Panc1 (cell line): ENCODE measurements at regions not wholly inside any gene's neighbourhood (a gene's known extent, or its start where the extent isn't known, plus 50 kb on each side); places are given as distances from the start of the nearest gene placed in this dataset.

Experiments
- ATAC-seq: fragments of 200-7000 bp; cut with Tn5 transposase; 2 replicates; pipeline ENCODE4 v1.9.1; 2020; ENCODE audit warnings: mild to moderate bottlenecking, moderate library complexity
- BruUV-seq: library from RNA; stranded (reverse); fragments of 400-500 nt; replicated peaks from 2 replicates; lab custom pipeline; 2021; lab: Mats Ljungman, UMichigan
- CTCF ChIA-PET: fragments of 300-600 bp; sonication (Branson Sonifier 250); formaldehyde crosslinking; loops from one replicate; lab custom pipeline; 2022; ENCODE audit warnings: antibody characterized with exemption; lab: Charles Lee
- POLR2A ChIA-PET: fragments of 300-600 bp; sonication (Branson Sonifier 250); formaldehyde crosslinking; loops from one replicate; lab custom pipeline; 2022; ENCODE audit warnings: antibody characterized with exemption; lab: Charles Lee
- DNase-seq: peaks from one replicate; pipeline ENCODE4 v3.0.0-alpha.2; 2010; ENCODE audit warnings: low read depth, low spot score
- H3K27ac ChIP-seq: 2 replicates; pipeline ENCODE4 v1.5.1; 2011; ENCODE audit warnings: mild to moderate bottlenecking, low read length, inconsistent platforms
- H3K27me3 ChIP-seq: fragments of 200-500 bp; sonication (Bioruptor generic); 2 replicates; pipeline ENCODE4 v1.6.0; 2014; ENCODE audit warnings: low read length, inconsistent platforms; ENCODE audit not compliant: control insufficient read depth, insufficient read depth
- H3K36me3 ChIP-seq: fragments of 200-500 bp; sonication (Bioruptor generic); 2 replicates; pipeline ENCODE4 v1.5.1; 2014; ENCODE audit warnings: inconsistent platforms, mild to moderate bottlenecking, low read length, moderate library complexity; ENCODE audit not compliant: control insufficient read depth, insufficient read depth
- H3K4me1 ChIP-seq: 2 replicates; pipeline ENCODE4 v1.5.1; 2011; ENCODE audit warnings: inconsistent platforms, mild to moderate bottlenecking, low read length, moderate library complexity; ENCODE audit not compliant: control insufficient read depth, insufficient read depth
- H3K4me3 ChIP-seq, 2 experiments: 2 replicates each; pipeline ENCODE4 v1.5.1; 2011 to 2012; ENCODE audit warnings: low read depth in 2 of 2, low read length in 2 of 2, mild to moderate bottlenecking in 2 of 2, inconsistent platforms in 1 of 2, moderate library complexity in 1 of 2
- H3K9me3 ChIP-seq: fragments of 200-500 bp; sonication (Bioruptor generic); 2 replicates; pipeline ENCODE4 v1.5.1; 2014; ENCODE audit warnings: low read depth, mild to moderate bottlenecking, inconsistent platforms, low read length, moderate library complexity; ENCODE audit not compliant: control insufficient read depth, insufficient read depth
- POLR2AphosphoS5 ChIP-seq: IDR thresholded peaks from 2 replicates; pipeline ENCODE4 v1.6.1; 2012; ENCODE audit warnings: mild to moderate bottlenecking, low read depth, low read length, moderate library complexity
- SIN3A ChIP-seq: IDR thresholded peaks from 2 replicates; pipeline ENCODE4 v1.6.1; 2012; ENCODE audit warnings: low read depth, mild to moderate bottlenecking, low read length, moderate library complexity, borderline replicate concordance; ENCODE audit not compliant: insufficient read depth
- TCF7L2 ChIP-seq: IDR thresholded peaks from 2 replicates; pipeline ENCODE4 v1.6.1; 2011; ENCODE audit warnings: mild to moderate bottlenecking, low read depth, low read length, inconsistent platforms
- in situ Hi-C: cut with HindIII; loops from 2 replicates; pipeline ENCODE4 v1.10.0; 2016; ENCODE audit warnings: low sequenced_read_pairs, low pct_unique_long_range_greater_than_20kb
- intact Hi-C: fragments of 100-400 bp; cut with micrococcal nuclease; formaldehyde crosslinking; loops from one replicate; pipeline ENCODE4 v1.10.0; 2022; ENCODE audit not compliant: unreplicated experiment
- TF ChIP-seq, protein P1 (sequence below), 2 experiments: IDR thresholded peaks; 2 replicates each; pipeline ENCODE4 v1.6.1; 2011 to 2012; ENCODE audit warnings: low read depth in 2 of 2, control low read depth in 1 of 2, low read length in 1 of 2, mild to moderate bottlenecking in 1 of 2, moderate library complexity in 1 of 2; ENCODE audit not compliant: insufficient read depth in 1 of 2
- TF ChIP-seq, protein P2 (sequence below): fragments of 450-650 bp; IDR thresholded peaks from 2 replicates; pipeline ENCODE4 v1.5.1; 2017; ENCODE audit warnings: mild to moderate bottlenecking

DNA sequence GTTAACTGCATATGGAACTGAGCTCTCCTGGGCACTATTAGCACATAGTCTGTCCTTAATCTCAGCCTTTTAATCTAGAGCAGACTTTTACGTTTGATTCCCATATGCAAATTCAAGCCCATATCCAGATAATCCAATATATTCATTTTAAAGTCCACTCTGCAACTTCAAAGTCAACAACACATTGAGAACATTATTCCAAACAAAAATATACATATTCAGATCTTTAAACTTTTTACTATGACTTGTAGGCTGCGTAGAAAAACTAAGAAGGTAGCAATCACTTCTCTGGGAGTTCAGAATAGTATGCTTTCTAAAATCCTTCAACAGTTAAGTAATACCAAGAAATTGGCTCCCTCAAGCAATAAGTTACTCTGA is 499.4 kb downstream of the SPATA31D1 start:
- in situ Hi-C loops: no loop called here
- no TSS peak for BruUV-seq
- no peak for DNase-seq
- TF ChIP-seq, protein P1, sequence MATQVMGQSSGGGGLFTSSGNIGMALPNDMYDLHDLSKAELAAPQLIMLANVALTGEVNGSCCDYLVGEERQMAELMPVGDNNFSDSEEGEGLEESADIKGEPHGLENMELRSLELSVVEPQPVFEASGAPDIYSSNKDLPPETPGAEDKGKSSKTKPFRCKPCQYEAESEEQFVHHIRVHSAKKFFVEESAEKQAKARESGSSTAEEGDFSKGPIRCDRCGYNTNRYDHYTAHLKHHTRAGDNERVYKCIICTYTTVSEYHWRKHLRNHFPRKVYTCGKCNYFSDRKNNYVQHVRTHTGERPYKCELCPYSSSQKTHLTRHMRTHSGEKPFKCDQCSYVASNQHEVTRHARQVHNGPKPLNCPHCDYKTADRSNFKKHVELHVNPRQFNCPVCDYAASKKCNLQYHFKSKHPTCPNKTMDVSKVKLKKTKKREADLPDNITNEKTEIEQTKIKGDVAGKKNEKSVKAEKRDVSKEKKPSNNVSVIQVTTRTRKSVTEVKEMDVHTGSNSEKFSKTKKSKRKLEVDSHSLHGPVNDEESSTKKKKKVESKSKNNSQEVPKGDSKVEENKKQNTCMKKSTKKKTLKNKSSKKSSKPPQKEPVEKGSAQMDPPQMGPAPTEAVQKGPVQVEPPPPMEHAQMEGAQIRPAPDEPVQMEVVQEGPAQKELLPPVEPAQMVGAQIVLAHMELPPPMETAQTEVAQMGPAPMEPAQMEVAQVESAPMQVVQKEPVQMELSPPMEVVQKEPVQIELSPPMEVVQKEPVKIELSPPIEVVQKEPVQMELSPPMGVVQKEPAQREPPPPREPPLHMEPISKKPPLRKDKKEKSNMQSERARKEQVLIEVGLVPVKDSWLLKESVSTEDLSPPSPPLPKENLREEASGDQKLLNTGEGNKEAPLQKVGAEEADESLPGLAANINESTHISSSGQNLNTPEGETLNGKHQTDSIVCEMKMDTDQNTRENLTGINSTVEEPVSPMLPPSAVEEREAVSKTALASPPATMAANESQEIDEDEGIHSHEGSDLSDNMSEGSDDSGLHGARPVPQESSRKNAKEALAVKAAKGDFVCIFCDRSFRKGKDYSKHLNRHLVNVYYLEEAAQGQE (IDR thresholded peaks at IDR 0.05; ENCODE audit: insufficient read depth in 1 of 2, low read depth in 2 of 2, low read length in 1 of 2): no peak
- TF ChIP-seq POLR2AphosphoS5 (no peak), TCF7L2 (no peak)
- ATAC-seq: no peak
- Histone ChIP-seq H3K4me1 (no peaks in the 10 kb centered on the region), H3K36me3 (no peaks in the 10 kb centered on the region), H3K4me3 (no peak overlapping the region), H3K27me3 (no peaks in the 10 kb centered on the region), H3K9me3 (no peaks in the 10 kb centered on the region), H3K27ac (no peak overlapping the region)
- CTCF ChIA-PET: no interaction called here
- POLR2A ChIA-PET: no interaction called here
- intact Hi-C loops: no loop called here

DNA sequence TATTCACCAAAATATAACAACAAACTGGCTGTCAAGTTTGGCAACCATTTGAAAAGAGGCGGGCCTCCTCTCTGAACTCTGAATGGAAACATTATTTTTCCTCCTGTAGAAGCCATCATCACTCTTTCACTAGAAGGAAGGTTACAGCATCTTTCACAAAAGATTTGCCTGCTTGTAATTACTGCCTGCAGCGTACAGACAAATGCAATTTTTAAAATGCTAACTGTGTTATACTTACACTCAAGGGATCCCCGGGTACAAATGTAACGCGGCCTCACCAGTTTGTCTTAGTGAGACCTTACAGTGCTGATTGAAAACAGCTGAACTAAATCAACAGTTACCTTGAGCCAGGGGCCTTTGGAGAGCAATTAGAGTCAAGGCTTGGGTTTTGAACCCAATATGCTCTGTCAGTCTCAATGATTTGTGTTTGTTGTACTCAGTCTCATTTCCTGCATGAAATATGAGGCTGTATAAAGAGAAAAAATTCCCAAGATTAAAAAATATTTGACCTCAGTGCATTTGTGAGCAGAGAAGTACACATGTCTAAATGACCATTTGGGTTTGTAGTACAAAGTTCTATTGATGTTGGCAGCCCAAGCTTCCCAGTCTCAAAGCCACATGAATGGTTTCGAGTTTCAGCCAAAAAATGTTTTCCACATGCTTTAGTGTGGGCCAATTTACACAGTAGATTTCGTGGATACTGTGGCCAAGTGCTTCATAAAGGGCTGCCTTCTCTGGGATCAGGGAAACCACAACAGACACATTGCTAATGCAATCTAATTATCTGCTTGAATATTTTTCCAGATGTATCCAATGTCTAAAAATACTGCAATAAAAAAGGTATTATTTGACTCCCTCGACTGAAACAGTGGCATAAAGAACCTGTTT is 500.0 kb downstream of the SPATA31D1 start:
- H3K4me1 ChIP-seq: no peaks in the 10 kb centered on the region
- no TSS peak for BruUV-seq
- ChIA-PET CTCF (no interaction called here), POLR2A (no interaction called here)
- in situ Hi-C loops (no loop called here), intact Hi-C loops (no loop called here)
- H3K9me3 ChIP-seq: no peaks in the 10 kb centered on the region
- no peaks in the 10 kb centered on the region for H3K36me3 ChIP-seq
- H3K4me3 ChIP-seq: no peak overlapping the region
- no peak overlapping the region for H3K27ac ChIP-seq
- no peak for TF ChIP-seq POLR2AphosphoS5
- no peak for TF ChIP-seq TCF7L2
- TF ChIP-seq, protein P2, sequence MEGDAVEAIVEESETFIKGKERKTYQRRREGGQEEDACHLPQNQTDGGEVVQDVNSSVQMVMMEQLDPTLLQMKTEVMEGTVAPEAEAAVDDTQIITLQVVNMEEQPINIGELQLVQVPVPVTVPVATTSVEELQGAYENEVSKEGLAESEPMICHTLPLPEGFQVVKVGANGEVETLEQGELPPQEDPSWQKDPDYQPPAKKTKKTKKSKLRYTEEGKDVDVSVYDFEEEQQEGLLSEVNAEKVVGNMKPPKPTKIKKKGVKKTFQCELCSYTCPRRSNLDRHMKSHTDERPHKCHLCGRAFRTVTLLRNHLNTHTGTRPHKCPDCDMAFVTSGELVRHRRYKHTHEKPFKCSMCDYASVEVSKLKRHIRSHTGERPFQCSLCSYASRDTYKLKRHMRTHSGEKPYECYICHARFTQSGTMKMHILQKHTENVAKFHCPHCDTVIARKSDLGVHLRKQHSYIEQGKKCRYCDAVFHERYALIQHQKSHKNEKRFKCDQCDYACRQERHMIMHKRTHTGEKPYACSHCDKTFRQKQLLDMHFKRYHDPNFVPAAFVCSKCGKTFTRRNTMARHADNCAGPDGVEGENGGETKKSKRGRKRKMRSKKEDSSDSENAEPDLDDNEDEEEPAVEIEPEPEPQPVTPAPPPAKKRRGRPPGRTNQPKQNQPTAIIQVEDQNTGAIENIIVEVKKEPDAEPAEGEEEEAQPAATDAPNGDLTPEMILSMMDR: no peak
- no peak for TF ChIP-seq SIN3A
- TF ChIP-seq, protein P1 (IDR thresholded peaks at IDR 0.05; ENCODE audit: insufficient read depth in 1 of 2, low read depth in 2 of 2, low read length in 1 of 2): no peak
- no peak for ATAC-seq
- no peaks in the 10 kb centered on the region for H3K27me3 ChIP-seq
- no peak for DNase-seq
